Activated CD4-positive, alpha-beta T cell treated with anti-CD3 and anti-CD28 coated beads for 24 hours (primary cell): ENCODE measurements at regions not wholly inside any gene's neighbourhood (a gene's known extent, or its start where the extent isn't known, plus 50 kb on each side); places are given as distances from the start of the nearest gene placed in this dataset.

Experiments used
- DNase-seq, 2 donors: peaks; one replicate each; pipeline ENCODE4 v3.0.0-alpha.2; 2020; ENCODE audit warnings: low read depth in 2 of 2

DNA sequence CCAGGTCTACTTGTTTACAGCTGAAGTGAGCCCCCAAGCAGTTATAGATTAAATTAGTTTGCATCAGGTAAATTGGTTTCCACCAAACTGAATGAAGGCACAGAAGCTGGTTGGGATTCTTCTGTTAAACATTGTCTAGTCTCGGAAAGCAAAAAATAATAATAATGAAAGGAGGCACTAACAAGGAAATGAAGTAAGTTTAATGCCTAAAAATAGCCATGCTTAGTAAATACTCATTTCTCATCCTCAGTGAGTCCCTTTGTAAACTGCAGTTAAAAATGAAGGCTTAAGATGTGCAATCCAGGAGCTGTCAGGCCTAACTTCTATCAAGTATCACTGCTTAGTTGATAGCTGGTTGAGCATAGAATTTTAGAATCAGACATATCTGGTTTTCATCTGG, 113.5 kb downstream of the BTG1 start:
- DNase-seq: no peak

- no peak for DNase-seq
Measured at GRCh38 chr12:92030618-92031017, 115.0 kb downstream of the BTG1 start.

- no peak for DNase-seq
Measured at GRCh38 chr12:92029902-92030586, 115.6 kb downstream of the BTG1 start.

GRCh38 chr12:92029136-92029535, 116.5 kb downstream of the BTG1 start:
- no peak for DNase-seq

DNA sequence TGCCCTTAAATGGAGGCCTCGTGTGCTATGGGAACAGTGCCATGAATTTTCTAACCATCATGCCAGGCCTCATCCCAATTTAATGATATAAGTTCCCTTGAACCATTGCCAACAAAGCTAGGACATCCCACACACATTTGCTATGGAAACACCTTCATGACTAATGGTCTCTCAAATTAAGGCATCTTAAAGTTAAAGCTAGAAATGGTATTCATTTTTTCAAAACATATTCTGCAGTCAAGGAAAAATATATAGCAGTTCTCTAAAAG, 117.3 kb downstream of the BTG1 start:
- no peak for DNase-seq

DNA sequence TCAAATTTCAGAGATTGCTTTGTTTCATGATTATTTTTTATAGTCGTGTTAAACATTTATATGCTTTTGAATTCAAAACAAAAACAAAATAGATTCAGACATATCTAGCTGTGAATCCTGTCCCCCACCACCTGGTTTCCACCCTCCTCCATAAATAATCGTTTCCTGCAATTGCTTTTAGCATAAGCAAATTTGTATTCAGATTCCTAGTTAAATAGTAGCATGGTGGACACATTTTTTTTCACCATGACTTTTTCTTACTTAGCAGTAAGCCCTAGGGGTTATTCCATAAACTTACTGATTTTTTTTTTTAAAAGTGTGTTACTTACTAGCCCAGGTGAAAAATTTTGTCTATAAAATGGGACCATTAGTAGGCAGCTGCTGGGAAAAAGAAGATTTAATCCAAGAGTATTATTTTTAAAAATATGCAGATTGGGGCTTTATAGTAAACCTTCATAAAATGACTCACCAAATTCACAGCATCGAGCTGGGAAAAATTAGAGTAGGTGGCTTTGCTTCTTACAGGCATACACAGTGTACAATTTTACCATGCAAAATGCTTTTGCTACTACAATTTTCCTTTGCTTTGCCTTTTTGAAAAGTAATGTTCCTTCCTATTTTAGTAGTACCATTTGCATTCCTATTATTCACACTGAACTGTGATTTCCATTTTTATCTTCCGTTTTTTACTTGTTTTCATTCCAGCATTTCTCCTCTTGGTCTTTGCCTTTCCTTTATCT, 117.8 kb downstream of the BTG1 start:
- DNase-seq: no peak

DNA sequence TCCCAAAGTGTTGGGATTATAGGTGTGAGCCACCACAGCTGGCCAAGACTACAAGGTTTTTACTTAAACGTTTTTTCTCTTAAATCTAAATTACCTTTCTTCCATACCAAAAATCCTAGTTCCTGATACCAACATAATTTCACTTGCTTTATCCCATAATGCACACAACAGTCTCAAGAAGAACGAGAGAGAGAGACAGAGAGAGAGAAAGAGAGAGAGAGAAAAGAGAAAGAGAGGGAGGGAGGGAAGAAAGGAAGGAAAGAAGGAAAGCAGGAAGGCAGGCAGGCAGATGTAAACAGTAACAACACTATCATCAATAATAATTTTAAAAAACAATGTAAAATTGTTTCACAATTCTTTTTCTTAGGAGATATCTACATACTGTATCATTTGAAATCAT, 118.4 kb downstream of the BTG1 start:
- no peak for DNase-seq

GRCh38 chr12:92025462-92026207, 120.0 kb downstream of the BTG1 start:
- DNase-seq: no peak

GRCh38 chr12:92022093-92022492, 123.6 kb downstream of the BTG1 start:
- DNase-seq: no peak

DNA sequence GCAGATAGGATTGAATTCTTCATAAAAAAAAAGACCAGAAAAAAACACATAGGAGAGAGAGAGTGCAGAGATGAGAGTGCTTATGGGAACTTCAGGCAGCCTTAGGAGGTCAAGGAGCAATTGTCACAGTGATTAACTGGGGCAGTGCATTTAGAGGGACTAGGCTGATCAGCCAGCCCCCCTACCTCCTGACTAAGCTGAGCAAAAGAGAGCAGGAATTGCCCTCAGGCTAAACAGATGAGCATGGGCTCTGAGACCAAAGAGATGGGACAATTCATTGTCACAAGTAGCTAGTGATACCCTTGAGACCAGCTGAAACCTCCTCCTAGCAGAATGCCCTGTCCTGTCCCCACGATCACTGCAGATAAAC, 124.0 kb downstream of the BTG1 start:
- DNase-seq: no peak

DNA sequence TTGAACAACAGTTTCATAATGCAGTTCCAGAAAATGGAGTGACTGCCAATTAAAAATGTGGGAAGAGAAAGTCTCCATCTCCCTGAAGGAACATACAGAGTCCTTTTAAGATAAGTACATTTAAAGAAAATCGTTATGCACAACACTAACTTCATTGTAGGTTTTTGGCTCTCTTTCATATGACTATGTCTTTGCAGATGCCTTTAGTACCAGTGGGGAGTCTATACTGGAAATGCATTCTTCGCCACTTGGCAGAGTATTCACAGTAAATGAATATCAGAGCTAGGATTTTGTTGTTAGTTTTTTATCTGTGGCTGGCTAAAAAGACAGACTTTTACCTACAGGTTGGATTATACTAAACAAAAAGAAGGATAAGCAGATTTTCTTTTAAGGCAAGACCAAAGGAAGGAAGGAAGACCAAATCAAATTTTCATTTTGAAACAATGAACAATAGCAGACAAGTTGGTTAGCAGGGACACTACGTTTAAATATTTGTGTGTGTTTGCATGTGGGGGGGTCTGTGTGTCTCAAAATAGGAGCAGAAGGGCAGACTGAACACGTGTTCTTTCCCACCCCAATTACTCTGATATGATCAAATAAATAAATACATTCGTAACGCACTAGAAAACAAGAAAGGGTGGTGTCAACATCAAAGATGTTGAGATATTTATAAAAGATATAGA, 124.5 kb downstream of the BTG1 start:
- DNase-seq: no peak

DNA sequence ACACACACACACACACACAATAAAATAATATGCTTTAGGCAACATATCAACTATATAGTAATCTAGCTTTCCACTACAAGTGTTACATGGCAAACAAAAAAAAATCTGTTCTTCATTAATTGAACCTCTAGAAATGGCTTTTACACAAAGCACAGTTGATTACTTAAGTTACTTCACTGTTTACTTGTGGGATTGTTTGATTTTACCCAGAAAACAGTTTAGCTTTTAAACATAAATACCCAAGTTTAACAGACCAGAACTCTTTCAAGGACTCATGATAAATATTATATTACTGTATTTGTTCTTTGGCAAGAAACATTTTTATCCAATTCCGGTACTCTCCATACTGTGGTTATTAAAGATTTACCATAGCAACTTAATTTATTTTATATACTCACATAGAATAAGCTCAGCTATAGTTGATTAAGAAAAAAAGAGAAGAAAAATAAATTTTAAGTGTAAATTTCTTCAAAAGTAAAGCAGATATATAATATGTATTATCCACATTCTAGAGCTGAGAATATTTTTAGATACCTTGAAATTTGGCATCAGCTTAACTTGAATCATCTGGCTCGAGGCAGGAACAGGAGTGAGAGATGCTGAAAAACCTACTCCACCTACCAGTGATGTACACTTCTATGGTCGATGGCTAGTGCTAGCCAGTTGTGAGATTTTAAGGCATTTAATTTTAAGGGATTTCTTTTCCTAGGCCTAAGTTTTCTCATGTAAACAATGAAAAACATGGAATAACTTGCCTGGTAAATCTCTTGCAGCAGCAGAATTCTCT, 126.0 kb downstream of the BTG1 start:
- no peak for DNase-seq

DNA sequence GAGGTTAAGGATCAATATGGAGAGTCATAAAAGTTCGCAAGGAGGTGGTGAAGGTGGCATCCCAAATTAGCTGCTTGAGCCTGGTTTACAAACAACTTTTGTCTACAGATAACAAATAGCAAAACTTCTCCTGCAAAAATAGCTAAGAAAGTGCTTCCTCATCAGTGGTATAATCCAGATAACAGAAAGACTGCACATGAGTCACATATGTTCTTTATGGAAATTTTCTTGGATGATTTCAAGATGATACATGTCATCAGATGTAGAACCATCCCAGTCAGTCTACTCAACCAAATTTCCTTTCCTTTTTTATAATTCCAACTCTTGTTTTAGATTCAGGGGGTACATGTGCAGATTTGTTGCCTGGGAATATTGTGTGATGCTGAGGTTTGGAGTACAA, 133.0 kb downstream of the BTG1 start:
- no peak for DNase-seq

DNA sequence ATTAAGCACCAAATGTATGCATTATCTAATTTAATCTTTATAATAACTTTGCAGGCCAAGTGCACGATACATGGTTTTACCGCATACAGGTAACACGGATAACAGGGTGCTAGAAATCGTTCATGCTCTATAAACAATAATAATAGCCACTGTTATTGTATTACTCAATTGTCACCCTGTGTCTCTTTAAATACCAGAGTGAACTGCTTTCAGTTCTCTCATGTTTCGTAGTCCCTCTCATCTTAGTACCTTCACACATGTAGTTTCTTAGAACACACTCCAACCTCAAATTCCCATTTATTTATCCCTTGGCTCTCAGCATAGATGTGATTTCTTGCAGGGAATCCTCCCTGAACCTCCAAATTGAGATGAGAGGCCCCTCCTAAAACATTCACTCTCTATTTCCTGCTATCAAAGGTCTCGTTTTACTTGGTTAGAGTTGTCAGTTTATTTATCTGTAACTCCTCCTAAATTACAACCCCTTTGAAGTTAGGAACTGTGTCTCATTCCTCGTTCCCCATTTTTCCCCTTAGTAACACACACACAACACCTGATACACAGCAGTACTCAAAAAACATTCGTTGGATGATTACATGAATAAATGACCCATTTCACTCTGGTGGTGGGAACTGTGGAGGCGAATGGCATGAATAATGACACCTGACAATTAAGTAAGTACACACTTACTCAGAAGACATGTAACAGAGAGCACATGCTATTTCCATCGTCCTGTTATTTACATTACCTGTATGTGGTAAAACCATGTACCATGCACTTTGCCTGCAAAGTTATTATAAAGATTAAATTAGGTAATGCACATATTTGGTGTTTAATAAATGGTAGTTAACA, 134.6 kb downstream of the BTG1 start:
- no peak for DNase-seq

GRCh38 chr12:92010368-92010767, 135.3 kb downstream of the BTG1 start:
- no peak for DNase-seq

DNA sequence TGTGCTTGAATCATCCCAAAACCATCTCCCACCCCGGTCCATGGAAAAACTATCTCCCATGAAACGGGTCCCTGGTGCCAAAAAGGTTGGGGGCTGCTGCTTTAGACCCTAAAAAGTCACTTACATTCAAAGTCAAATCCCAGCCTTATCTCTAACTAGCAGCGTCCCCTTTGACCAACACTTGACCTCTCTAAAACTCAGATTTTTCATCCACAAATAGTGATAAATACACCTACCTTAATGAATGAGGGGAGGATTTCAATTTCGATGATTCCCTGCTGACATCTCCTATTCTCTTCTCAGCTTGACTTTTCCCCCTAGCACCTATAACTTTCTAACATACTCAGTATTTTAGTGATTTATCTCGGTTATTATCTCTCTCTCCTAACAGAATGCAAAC, 137.3 kb downstream of the BTG1 start:
- no peak for DNase-seq

- no peak for DNase-seq
Measured at GRCh38 chr12:92007787-92008186, 137.9 kb downstream of the BTG1 start.

DNA sequence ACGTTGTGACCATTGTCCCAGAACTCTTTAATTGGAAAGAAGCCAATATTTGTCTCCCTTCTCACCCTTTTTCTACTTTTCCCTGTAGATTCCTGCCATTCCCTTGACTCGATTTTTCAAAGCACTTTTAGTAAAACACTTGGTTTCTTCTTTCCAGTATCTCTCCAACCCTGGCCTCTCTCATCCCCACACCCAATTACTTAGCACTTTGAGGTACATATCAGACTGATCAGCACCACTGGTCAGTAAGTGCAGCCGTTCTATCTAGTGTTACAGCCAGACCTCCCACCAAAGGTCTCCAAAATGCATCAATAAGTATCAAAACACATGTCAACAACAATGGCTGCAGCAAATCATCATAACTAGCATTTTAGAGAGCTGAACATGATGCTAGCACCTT, 141.9 kb downstream of the BTG1 start:
- no peak for DNase-seq

DNA sequence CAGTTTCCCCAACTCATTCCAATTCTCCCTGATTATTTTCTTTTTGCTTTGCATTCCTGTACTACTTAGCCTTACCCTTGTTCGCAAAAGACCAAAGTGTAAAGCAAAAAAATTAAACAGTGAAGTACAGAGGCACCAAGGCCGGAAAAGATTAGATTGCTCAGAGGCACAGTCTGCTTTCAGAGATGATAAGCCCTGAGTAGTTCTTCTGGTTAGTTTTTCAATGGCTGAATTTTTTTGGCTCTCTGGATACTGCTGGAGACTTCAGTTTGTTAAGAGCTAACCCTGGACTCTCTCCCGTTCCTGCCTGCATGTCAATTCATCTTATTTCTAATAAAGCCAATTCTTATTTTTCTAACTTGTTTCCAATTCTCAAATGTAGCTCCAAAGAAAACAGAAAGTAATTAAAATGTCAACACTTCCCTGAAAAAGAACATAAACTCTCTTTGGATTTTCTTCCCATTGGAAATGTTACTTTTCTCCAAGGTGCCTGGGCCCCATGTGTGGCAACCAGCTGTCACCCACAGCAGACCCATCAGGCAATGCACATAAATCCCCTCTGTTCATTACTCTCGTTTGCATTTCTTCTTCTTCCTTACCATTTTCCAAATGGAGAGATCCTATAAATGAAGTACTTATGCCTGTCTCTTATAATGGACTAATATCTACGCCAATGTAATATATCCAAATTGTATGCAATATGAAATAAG, 142.8 kb downstream of the BTG1 start:
- DNase-seq: no peak

GRCh38 chr12:92002195-92002649, 143.4 kb downstream of the BTG1 start:
- DNase-seq: no peak
